ENCODE measurements at regions not wholly inside any gene's neighbourhood (a gene's known extent, or its start where the extent isn't known, plus 50 kb on each side); places are given as distances from the start of the nearest gene placed in this dataset.

GRCh38 chr9:107794259-107794658 is 304.7 kb upstream of the KLF4 start:
- H3K56ac ChIP-seq (ENCODE audit: insufficient read length, low read depth, low read length): no peak overlapping the region
- no peak overlapping the region for H2AK5ac ChIP-seq (ENCODE audit: insufficient read length, low read length)
- no peak overlapping the region for H2BK12ac ChIP-seq (ENCODE audit: insufficient read length, low read depth, low read length)
- no peaks in the 10 kb centered on the region for H3K4me1 ChIP-seq (ENCODE audit: insufficient read depth, low read length)
- H3K27me3 ChIP-seq (ENCODE audit: insufficient read depth, low read length): no peaks in the 10 kb centered on the region
- no peaks in the 10 kb centered on the region for H3K79me2 ChIP-seq (ENCODE audit: insufficient read depth, low read length)
- no peaks in the 10 kb centered on the region for H3K27me3 Mint-ChIP-seq (ENCODE audit: low read depth)
- H3K9me3 ChIP-seq (ENCODE audit: control insufficient read depth, low read depth, low read length): no peaks in the 10 kb centered on the region
- no peak for DNase-seq
- TF ChIP-seq, protein P1, sequence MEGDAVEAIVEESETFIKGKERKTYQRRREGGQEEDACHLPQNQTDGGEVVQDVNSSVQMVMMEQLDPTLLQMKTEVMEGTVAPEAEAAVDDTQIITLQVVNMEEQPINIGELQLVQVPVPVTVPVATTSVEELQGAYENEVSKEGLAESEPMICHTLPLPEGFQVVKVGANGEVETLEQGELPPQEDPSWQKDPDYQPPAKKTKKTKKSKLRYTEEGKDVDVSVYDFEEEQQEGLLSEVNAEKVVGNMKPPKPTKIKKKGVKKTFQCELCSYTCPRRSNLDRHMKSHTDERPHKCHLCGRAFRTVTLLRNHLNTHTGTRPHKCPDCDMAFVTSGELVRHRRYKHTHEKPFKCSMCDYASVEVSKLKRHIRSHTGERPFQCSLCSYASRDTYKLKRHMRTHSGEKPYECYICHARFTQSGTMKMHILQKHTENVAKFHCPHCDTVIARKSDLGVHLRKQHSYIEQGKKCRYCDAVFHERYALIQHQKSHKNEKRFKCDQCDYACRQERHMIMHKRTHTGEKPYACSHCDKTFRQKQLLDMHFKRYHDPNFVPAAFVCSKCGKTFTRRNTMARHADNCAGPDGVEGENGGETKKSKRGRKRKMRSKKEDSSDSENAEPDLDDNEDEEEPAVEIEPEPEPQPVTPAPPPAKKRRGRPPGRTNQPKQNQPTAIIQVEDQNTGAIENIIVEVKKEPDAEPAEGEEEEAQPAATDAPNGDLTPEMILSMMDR (conservative IDR thresholded peaks at IDR 0.05): no peak
- no peaks in the 10 kb centered on the region for H3K79me1 ChIP-seq (ENCODE audit: insufficient read depth, low read depth, low read length, poor library complexity, severe bottlenecking)
- no peak overlapping the region for H3K14ac ChIP-seq (ENCODE audit: insufficient read depth, low read length)
- no peak overlapping the region for H4K91ac ChIP-seq (ENCODE audit: insufficient read length, low read depth, low read length)
- no peak overlapping the region for H2BK120ac ChIP-seq (ENCODE audit: low read depth, low read length, poor library complexity, severe bottlenecking)
- no peak overlapping the region for H4K5ac ChIP-seq (ENCODE audit: insufficient read length, low read depth, low read length)
- H3K27ac ChIP-seq (ENCODE audit: insufficient read length, low read depth, low read length): no peak overlapping the region
- H3K36me3 Mint-ChIP-seq (ENCODE audit: insufficient read depth in 1 of 3, low read depth in 3 of 3): no peaks in the 10 kb centered on the region
- no peak overlapping the region for H4K8ac ChIP-seq (replicated peaks; ENCODE audit: insufficient read length, low read depth, low read length)
- no peak overlapping the region for H2AFZ ChIP-seq (ENCODE audit: low read length)
- no CpG with 5 or more reads among the region's 2 CpGs for WGBS (ENCODE audit: extremely low coverage, insufficient read length, low lambda C conversion rate)
- no peak overlapping the region for H2BK15ac ChIP-seq (ENCODE audit: low read depth, low read length)
- H3K4me3 Mint-ChIP-seq: no peak overlapping the region
- H2BK20ac ChIP-seq (ENCODE audit: low read depth, low read length, poor library complexity, severe bottlenecking): no peak overlapping the region
- no peak overlapping the region for H3K9ac ChIP-seq (ENCODE audit: extremely low read depth, insufficient read length, low read length)
- H3K4ac ChIP-seq (ENCODE audit: low read depth, low read length): no peak overlapping the region
- no peak overlapping the region for H3K23ac ChIP-seq (ENCODE audit: insufficient read length, low read depth, low read length)
- no peaks in the 10 kb centered on the region for H4K20me1 ChIP-seq (ENCODE audit: control insufficient read depth, insufficient read depth, insufficient read length)
- no peaks in the 10 kb centered on the region for H3K4me1 Mint-ChIP-seq
- H3K9me3 Mint-ChIP-seq: no peaks in the 10 kb centered on the region
- no peak overlapping the region for H2BK5ac ChIP-seq (ENCODE audit: insufficient read length, low read length)
- no peak overlapping the region for H3T11ph ChIP-seq (ENCODE audit: low read length)
- H3K23me2 ChIP-seq (ENCODE audit: insufficient read length, low read depth, low read length, poor library complexity, severe bottlenecking): no peaks in the 10 kb centered on the region
- no peak overlapping the region for H3K27ac Mint-ChIP-seq
- no peak overlapping the region for H3K4me2 ChIP-seq (ENCODE audit: insufficient read depth, insufficient read length, low read length)
- H3K18ac ChIP-seq (ENCODE audit: insufficient read length, low read depth, low read length): no peak overlapping the region
